Activated T-helper 2 cell treated with anti-CD3 and anti-CD28 coated beads, Interferon-gamma antibody, Interleukin-2, Interleukin-4, amounts not matched to agents 10 μg/mL and 5 μg/mL and 100 μg/mL, durations not matched to agents 14 hours and 24 hours and 36 hours (primary cell): ENCODE measurements at regions not wholly inside any gene's neighbourhood (a gene's known extent, or its start where the extent isn't known, plus 50 kb on each side); places are given as distances from the start of the nearest gene placed in this dataset.

Experiments
- DNase-seq: peaks from one replicate; pipeline ENCODE4 v3.0.0; 2021; ENCODE audit warnings: low spot score
- H3K27ac Mint-ChIP-seq: one replicate; pipeline ENCODE4 v1.8.0; 2021; ENCODE audit warnings: mixed read lengths
- H3K27me3 Mint-ChIP-seq: one replicate; pipeline ENCODE4 v1.8.0; 2021; ENCODE audit warnings: low read depth, mixed read lengths
- H3K36me3 Mint-ChIP-seq: one replicate; pipeline ENCODE4 v1.8.0; 2021; ENCODE audit warnings: low read depth, mixed read lengths
- H3K4me1 Mint-ChIP-seq: one replicate; pipeline ENCODE4 v1.8.0; 2021; ENCODE audit warnings: low read depth, mixed read lengths
- H3K4me3 Mint-ChIP-seq: one replicate; pipeline ENCODE4 v1.8.0; 2021; ENCODE audit warnings: low read depth, mild to moderate bottlenecking, moderate library complexity, mixed read lengths
- H3K9me3 Mint-ChIP-seq: one replicate; pipeline ENCODE4 v1.8.0; 2021; ENCODE audit warnings: mixed read lengths
- intact Hi-C: fragments of 100-400 bp; cut with micrococcal nuclease; formaldehyde crosslinking; loops from one replicate; pipeline ENCODE4 v1.15.1; 2023

DNA sequence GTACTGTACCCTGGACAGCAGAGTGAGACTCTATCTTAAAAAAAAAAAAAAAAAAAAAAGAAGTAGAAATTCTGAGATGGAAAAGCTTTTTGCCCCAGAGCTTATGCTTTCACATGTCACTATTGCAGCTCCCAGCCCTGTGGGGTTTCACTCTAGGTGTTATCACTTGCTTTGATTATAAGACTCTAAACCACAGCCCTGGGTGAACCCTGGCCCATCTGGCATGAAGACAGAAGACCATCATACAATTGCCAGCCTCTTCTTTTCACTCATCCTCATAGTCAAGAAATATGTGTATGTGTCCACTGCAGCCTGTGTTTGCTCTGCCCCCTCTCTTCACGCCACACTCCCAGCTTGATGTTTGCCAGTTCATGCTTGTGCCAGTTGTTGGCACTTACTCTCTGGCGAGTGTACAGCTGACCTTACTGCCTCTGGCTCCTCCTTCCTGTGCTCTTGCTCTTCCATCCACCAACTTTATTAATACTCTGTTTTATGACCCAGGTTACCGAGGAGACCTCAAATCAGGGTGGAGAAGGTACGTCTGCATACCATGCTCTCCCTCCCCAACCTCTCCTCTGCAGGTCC, 136.7 kb upstream of the NCK2 start:
- no peak for DNase-seq
- Mint-ChIP-seq H3K4me3 (no peak overlapping the region), H3K4me1 (no peaks in the 10 kb centered on the region), H3K27ac (no peak overlapping the region), H3K36me3 (no peaks in the 10 kb centered on the region), H3K9me3 (no peaks in the 10 kb centered on the region), H3K27me3 (peaks cover 16% of the 10 kb centered on the region)
- intact Hi-C loops = no loop called here

DNA sequence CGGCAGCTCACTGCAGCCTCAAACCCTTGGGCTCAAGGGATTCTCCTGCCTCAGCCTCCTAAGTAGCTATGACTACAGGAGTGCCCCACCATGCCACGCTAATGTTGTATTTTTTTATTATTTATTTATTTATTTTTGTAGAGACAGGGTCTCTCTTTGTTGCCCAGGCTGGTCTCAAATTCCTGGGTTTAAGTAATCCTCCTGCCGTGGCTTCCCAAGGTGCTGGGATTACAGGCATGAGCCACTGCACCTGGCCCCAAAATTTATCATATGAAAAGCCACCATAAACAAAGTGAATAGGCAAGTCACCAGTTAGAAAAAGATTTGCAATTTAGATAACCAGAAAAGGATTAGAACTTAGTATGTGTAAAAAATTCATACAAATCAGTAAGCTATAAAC, 138.6 kb upstream of the NCK2 start:
- intact Hi-C loops = no loop called here
- Mint-ChIP-seq H3K36me3 (no peaks in the 10 kb centered on the region), H3K4me3 (no peak overlapping the region), H3K4me1 (no peaks in the 10 kb centered on the region), H3K27ac (no peak overlapping the region), H3K27me3 (peaks cover 23% of the 10 kb centered on the region), H3K9me3 (no peaks in the 10 kb centered on the region)
- DNase-seq = no peak

DNA sequence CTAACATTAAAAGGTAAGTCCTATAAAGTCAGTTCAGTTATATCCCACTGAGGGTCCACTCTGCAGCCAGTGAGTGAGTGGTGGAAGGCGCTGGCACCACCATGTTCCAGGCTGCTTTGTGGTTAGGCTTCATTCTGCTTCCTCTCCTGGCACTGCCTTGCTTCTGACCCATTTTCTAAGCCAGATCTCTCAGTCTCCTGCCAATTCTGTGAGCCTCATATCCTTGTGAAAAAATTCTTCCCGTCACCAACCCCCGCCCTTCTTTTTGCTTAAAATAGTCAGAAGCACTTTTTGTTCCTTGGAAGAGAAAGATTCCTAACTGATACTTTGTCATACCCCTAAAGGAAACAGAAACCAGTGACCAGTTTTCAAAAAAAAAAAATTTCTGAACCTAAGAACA, 139.8 kb upstream of the NCK2 start:
- intact Hi-C loops = no loop called here
- DNase-seq = no peak
- no peaks in the 10 kb centered on the region for H3K9me3 Mint-ChIP-seq
- no peak overlapping the region for H3K27ac Mint-ChIP-seq
- H3K36me3 Mint-ChIP-seq = no peaks in the 10 kb centered on the region
- no peaks in the 10 kb centered on the region for H3K4me1 Mint-ChIP-seq
- H3K4me3 Mint-ChIP-seq = no peak overlapping the region
- peaks cover 27% of the 10 kb centered on the region for H3K27me3 Mint-ChIP-seq

DNA sequence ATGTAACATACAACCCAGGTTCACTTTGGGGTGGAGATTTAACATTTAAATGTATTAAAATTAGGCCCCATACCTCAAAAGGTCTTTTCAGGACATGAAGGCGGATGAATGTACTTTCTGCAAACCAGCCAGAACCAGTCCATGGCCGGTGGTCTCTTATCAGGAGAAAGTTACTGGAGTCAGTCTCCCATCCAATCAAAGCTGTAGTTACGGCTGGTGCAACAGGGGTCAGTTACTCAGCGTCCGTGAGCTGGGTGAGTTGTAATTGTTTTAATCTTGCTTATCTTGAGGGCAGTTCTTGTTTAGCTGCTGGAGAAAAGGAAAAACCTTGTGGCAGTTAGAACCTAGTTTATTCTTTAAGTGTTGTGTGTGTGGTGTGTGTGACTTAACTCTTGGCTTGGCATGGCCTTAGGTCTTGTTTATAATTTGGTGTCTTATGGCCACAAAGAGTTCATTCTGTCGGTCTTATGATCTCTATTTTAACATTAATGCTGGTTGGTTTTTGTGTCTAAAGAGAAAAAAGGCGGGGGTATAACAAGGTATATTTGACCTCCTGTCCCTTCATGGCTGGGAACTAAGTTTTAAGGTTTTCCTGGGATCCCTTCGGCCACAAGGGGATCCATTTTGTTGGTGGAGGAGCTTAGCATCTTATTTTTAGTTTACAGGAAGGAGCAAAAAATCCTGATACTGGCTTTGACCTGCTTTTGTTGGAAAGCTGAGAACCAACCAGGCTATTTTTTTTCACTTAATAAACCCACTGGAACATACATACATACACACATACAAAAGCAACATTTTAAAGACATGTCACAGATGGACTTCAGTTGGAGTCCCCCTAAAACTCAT, 143.5 kb upstream of the NCK2 start:
- intact Hi-C loops = no loop called here
- Mint-ChIP-seq H3K27ac (no peak overlapping the region), H3K36me3 (no peaks in the 10 kb centered on the region), H3K4me1 (no peaks in the 10 kb centered on the region), H3K4me3 (no peak overlapping the region), H3K27me3 (peaks cover 27% of the 10 kb centered on the region), H3K9me3 (no peaks in the 10 kb centered on the region)
- no peak for DNase-seq

DNA sequence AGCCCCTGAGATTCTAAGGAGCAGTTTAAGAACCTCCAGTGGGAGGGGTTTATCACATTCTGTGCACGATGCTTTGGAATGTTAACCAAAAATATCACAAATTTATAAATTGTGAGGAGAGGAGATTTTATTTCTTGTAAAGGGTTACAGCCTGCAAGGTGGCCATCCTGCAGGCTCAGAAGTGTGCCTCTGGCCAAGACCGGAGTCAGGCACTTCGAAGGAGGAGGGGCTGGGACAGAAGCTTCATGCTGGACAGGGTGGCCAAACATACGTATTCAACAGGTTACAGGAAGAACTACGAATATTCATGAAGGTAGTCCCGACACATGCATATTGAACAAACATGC, 144.1 kb upstream of the NCK2 start:
- H3K36me3 Mint-ChIP-seq = no peaks in the 10 kb centered on the region
- no peaks in the 10 kb centered on the region for H3K4me1 Mint-ChIP-seq
- no peak for DNase-seq
- intact Hi-C loops = no loop called here
- H3K4me3 Mint-ChIP-seq = no peak overlapping the region
- no peaks in the 10 kb centered on the region for H3K9me3 Mint-ChIP-seq
- peaks cover 27% of the 10 kb centered on the region for H3K27me3 Mint-ChIP-seq
- H3K27ac Mint-ChIP-seq = no peak overlapping the region

DNA sequence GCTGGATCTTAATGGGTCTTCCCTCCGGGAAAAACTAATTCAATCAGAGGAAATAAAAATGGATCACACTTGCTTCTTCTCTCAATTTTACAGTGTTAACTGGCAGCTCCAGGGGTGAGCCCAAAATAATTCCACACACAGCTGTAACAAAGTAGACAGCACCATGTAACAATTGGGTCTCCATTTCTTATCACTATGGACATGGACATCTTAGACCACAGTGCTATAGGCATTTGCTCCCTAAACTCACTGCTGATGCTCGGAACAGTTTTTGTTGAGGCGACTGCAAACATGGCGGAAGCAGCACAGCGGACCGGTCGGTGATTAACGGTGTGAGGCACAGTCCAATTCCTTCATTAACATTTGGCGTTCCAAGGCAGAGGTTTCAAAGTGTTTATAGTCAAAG, 144.7 kb upstream of the NCK2 start:
- intact Hi-C loops = no loop called here
- DNase-seq = no peak
- Mint-ChIP-seq H3K4me1 (no peaks in the 10 kb centered on the region), H3K27ac (no peak overlapping the region), H3K27me3 (peaks cover 22% of the 10 kb centered on the region), H3K4me3 (no peak overlapping the region), H3K36me3 (no peaks in the 10 kb centered on the region), H3K9me3 (no peaks in the 10 kb centered on the region)

DNA sequence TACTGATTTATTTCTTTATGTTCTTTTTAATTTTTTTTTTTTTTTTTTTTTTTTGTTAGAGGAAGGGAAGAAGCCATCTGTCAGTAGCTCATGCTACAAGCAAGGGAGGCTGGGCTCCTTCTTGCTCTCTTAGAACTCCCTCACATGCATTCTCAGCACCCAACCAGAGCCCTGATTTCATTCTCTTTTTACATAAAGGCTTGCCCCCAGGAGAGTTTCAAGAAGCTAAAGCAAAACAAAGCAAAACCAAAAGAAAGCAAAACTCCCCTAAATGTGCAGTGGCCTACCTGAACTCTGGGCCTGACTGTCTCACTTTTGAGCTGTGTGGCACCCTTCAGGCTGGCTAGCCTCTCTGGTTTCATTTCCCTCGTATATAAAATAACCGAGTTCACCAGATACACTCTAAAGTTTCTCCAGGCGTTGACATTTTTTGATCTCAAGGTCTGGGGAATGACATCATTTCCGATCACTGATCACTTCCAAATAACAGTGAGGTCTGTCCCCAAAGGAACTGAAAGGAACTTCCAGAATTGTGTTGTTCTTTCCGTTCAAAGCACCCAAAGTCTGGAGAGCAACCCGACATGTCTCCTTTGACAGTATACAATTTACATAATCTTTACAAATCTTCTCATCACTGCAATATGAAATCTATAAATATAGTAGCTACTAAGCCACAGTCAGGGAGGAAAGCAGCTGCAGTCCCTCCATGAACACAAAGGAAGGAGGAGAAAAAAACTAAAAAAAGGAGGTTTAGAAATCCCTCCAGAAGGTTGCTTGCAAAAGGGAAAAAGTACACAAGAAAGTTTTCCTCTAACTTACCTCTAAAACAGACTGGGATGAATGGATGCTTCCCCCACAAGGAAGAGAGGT, 145.6 kb upstream of the NCK2 start:
- peaks cover 14% of the 10 kb centered on the region for H3K27me3 Mint-ChIP-seq
- intact Hi-C loops = no loop called here
- H3K4me1 Mint-ChIP-seq = no peaks in the 10 kb centered on the region
- H3K9me3 Mint-ChIP-seq = no peaks in the 10 kb centered on the region
- no peak overlapping the region for H3K27ac Mint-ChIP-seq
- H3K36me3 Mint-ChIP-seq = no peaks in the 10 kb centered on the region
- no peak overlapping the region for H3K4me3 Mint-ChIP-seq
- no peak for DNase-seq

DNA sequence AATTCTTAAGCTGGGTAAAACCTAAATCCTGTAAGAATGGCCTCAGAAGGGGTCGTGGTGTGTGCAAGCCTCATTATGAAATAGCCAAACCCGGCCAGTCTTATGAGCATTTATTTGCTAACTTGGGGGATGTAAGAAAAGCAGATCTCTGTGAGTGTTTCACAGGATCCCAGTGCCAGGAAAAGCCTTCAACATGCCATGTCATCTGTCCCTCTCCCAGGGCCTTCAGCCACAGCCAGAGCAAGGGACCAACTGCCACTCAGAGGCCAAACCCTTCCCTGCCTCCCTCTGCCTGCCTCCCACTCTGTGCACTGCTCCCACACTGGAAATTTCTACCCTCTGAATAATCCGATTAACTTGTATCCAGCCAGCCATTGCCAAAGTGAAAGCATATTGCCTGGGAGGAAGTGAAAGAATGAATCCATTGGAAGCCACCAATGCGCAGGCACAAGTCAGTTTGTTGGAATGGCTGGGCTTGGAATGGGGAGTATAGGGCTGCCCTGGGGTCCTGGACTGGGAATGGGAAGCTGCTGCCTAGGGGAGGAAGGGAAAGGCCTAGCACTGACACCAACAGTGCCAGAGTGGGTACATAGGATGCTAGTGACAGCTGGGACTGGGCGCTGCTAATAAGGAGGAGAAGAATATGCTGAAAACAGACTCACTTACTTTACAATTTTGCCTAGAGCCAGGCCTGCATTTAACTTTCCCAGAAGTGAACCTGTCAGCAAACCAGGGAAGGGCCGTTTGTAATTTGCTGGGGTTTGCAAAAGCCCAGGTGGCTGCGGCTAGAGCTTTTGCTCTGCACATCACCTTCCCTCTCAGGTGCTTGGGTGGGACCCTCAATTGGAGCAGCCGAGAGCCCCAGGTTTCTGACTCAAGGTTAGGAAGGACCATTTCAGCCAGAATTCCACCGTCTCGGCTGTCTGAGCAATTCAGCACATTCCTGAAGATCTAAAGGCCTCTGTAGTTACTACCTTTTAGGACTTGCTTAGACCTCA, 146.6 kb upstream of the NCK2 start:
- H3K4me1 Mint-ChIP-seq = no peaks in the 10 kb centered on the region
- H3K27ac Mint-ChIP-seq = no peak overlapping the region
- no peak for DNase-seq
- intact Hi-C loops = no loop called here
- H3K4me3 Mint-ChIP-seq = no peak overlapping the region
- H3K27me3 Mint-ChIP-seq = peaks cover 10% of the 10 kb centered on the region
- no peaks in the 10 kb centered on the region for H3K36me3 Mint-ChIP-seq
- H3K9me3 Mint-ChIP-seq = no peaks in the 10 kb centered on the region

DNA sequence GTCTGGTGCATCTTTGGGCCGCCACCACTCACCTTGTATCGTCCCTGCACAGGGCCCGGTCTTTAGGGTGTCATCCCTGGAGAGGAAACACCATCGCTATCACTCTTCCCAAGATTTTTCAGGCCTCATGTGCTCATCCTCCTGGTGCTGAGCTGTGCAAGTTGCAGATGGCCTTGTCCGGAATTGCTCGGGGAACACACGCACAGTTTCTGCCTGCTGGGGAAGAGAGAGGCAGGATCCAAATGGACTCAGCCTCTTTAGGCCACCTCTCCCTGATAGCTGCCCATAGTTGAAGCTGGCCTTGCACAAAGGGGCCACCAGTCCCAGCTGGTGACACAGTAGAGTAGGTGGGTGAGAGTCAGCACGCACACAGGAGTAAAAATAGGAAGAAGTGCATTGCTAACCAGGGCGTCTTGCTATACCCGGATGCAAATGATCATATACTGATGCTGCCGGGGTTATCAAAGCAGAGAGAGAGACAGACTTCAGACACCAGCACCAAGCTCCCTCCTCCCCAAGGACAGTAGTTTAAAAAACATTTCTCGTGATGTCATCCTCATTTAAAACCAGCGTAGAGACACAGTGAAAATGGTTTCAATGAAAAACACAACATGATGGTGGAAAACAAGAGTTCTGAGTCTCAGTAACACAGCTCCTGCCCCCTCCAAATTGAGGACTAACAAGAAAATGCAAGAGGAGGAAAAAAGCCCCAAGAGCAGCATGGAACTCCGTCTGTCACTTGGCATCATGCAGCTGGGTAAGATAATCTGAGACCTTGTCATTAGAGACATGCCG, 147.5 kb upstream of the NCK2 start:
- Mint-ChIP-seq H3K36me3 (no peaks in the 10 kb centered on the region), H3K9me3 (no peaks in the 10 kb centered on the region), H3K4me1 (no peaks in the 10 kb centered on the region), H3K27me3 (peaks cover 7% of the 10 kb centered on the region), H3K4me3 (no peak overlapping the region), H3K27ac (no peak overlapping the region)
- intact Hi-C loops = no loop called here
- DNase-seq = no peak

DNA sequence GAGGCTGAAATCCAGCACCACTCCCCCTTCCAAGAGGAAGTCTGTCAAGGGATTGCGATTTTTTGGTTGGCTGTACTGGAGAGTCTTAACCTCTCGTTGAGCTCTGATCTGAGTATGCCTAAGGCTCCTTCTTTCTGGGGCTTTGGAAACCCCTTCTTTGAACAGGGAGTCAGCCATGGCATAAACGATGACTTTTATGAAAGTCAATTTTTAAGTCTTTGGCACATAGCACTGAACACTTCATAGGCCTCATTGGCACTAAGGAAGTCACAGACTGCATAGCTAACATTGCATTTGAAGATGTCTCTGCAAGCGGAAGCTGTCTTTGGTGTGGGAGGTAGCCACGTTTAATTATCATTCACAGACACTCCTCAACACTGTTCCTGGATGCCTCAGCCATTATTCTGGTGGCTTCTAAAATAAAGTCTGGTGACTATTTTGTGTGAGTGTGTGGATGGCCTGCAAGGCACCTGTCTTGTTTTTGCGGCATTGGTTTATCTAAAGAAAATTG, 148.2 kb upstream of the NCK2 start:
- no peak overlapping the region for H3K4me3 Mint-ChIP-seq
- intact Hi-C loops = no loop called here
- peaks cover 7% of the 10 kb centered on the region for H3K27me3 Mint-ChIP-seq

DNA sequence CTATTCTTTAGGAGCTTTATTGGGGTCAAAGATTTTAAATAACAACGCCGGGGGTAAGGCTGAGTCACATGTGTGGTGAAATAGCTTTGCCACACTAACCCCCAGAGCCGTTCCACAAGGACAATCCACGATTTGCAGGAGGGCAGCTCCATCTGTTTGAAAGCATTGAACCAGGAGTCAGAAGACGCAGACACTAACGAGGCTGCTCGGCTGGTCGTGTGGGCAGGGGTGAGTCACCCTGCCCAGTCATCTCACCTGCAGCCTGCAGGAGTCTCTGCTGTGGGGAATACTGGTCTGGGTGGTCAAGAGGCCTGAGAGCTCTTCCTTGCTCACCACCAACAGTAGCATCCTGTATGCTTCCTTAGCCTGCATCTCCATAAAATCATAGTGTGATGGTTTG, 149.2 kb upstream of the NCK2 start:
- Mint-ChIP-seq H3K9me3 (no peaks in the 10 kb centered on the region), H3K36me3 (no peaks in the 10 kb centered on the region), H3K4me1 (no peaks in the 10 kb centered on the region), H3K27ac (no peak overlapping the region), H3K27me3 (peaks cover 2% of the 10 kb centered on the region), H3K4me3 (no peak overlapping the region)
- DNase-seq = no peak
- intact Hi-C loops = no loop called here

More for the DNA sequence above, 148.2 kb upstream of the NCK2 start:
- Mint-ChIP-seq H3K36me3 (no peaks in the 10 kb centered on the region), H3K9me3 (no peaks in the 10 kb centered on the region), H3K4me1 (no peaks in the 10 kb centered on the region), H3K27ac (no peak overlapping the region)
- no peak for DNase-seq
